AG09319 (cell line): ENCODE measurements at regions not wholly inside any gene's neighbourhood (a gene's known extent, or its start where the extent isn't known, plus 50 kb on each side); places are given as distances from the start of the nearest gene placed in this dataset.

Source experiments
- DNase-seq: peaks from one replicate; pipeline ENCODE4 v3.0.0-alpha.2; 2010; ENCODE audit warnings: low read depth; ENCODE audit errors: extremely low read depth
- CTCF ChIP-seq: IDR thresholded peaks from 2 replicates; pipeline ENCODE4 v1.5.1; 2011; ENCODE audit warnings: low read depth, mild to moderate bottlenecking, inconsistent platforms, low read length, moderate library complexity

GRCh38 chr4:123836851-123837595 lies 440.4 kb downstream of the SPRY1 start:
- DNase-seq: no peak
- TF ChIP-seq CTCF: no peak

GRCh38 chr4:123838474-123838873 lies 441.9 kb downstream of the SPRY1 start:
- DNase-seq: no peak
- no peak for TF ChIP-seq CTCF

GRCh38 chr4:123840197-123840596 lies 443.6 kb downstream of the SPRY1 start:
- DNase-seq: no peak
- no peak for TF ChIP-seq CTCF

- no peak for TF ChIP-seq CTCF
- no peak for DNase-seq
Measured at GRCh38 chr4:123841447-123842121, 445.0 kb downstream of the SPRY1 start.

- TF ChIP-seq CTCF: no peak
- DNase-seq: no peak
Measured at GRCh38 chr4:123843137-123843536, 446.5 kb downstream of the SPRY1 start.

GRCh38 chr4:123844374-123844773 lies 447.8 kb downstream of the SPRY1 start:
- TF ChIP-seq CTCF: no peak
- no peak for DNase-seq

- TF ChIP-seq CTCF: no peak
- DNase-seq: no peak
Measured at GRCh38 chr4:123846092-123846491, 449.5 kb downstream of the SPRY1 start.
